ENCODE measurements at regions not wholly inside any gene's neighbourhood (a gene's known extent, or its start where the extent isn't known, plus 50 kb on each side); places are given as distances from the start of the nearest gene placed in this dataset.

GRCh38 chr2:239506961-239507360 is 106.1 kb upstream of the HDAC4 start:
- TF ChIP-seq CTCF (IDR thresholded peaks at IDR 0.05; ENCODE audit: insufficient read depth, low read length), result no peak
- TF ChIP-seq SPI1 (IDR thresholded peaks at IDR 0.05; ENCODE audit: borderline replicate concordance, low read depth), result no peak
- TF ChIP-seq POLR2AphosphoS5 (IDR thresholded peaks at IDR 0.05; ENCODE audit: low read depth), result no peak
- no peak for TF ChIP-seq GABPA (IDR thresholded peaks at IDR 0.05; ENCODE audit: low read depth)
- no peak for TF ChIP-seq REST (IDR thresholded peaks at IDR 0.05; ENCODE audit: insufficient replicate concordance, low read depth)
